GM12873 (cell line): ENCODE measurements at regions not wholly inside any gene's neighbourhood (a gene's known extent, or its start where the extent isn't known, plus 50 kb on each side); places are given as distances from the start of the nearest gene placed in this dataset.

Experiments used
- CTCF ChIP-seq: IDR thresholded peaks from 2 replicates; pipeline ENCODE4 v1.5.1; 2012; ENCODE audit warnings: low read depth, mild to moderate bottlenecking, moderate library complexity, low read length, control low read depth; ENCODE audit not compliant: insufficient read depth; ENCODE audit errors: missing control alignments

- TF ChIP-seq CTCF, result no peak
Observed at GRCh38 chr5:93346301-93346700, 234.7 kb downstream of the NR2F1-AS1 start.

GRCh38 chr5:93343570-93343969, 237.4 kb downstream of the NR2F1-AS1 start:
- no peak for TF ChIP-seq CTCF

- no peak for TF ChIP-seq CTCF
Observed at GRCh38 chr5:93342563-93343061, 238.4 kb downstream of the NR2F1-AS1 start.

- no peak for TF ChIP-seq CTCF
Observed at GRCh38 chr5:93340881-93341280, 240.1 kb downstream of the NR2F1-AS1 start.

- no peak for TF ChIP-seq CTCF
Observed at GRCh38 chr5:93337138-93337537, 243.9 kb downstream of the NR2F1-AS1 start.

GRCh38 chr5:93336330-93337110, 244.5 kb downstream of the NR2F1-AS1 start:
- TF ChIP-seq CTCF, result no peak

GRCh38 chr5:93331863-93332262, 249.2 kb downstream of the NR2F1-AS1 start:
- no peak for TF ChIP-seq CTCF
